NT2/D1 (cell line): ENCODE measurements at regions not wholly inside any gene's neighbourhood (a gene's known extent, or its start where the extent isn't known, plus 50 kb on each side); places are given as distances from the start of the nearest gene placed in this dataset.
"Not testable (repeated sequence)": the region's sequence is repeated elsewhere in the genome, so short reads cannot be mapped to it uniquely, and the experiment has no call there.

Source experiments
- YY1 ChIP-seq: IDR thresholded peaks from 2 replicates; pipeline ENCODE4 v1.6.1; 2011; ENCODE audit not compliant: insufficient read length, insufficient read depth
- ZNF274 ChIP-seq: IDR thresholded peaks from 2 replicates; pipeline ENCODE4 v1.6.1; 2011; ENCODE audit warnings: mild to moderate bottlenecking, low read depth, low read length

DNA sequence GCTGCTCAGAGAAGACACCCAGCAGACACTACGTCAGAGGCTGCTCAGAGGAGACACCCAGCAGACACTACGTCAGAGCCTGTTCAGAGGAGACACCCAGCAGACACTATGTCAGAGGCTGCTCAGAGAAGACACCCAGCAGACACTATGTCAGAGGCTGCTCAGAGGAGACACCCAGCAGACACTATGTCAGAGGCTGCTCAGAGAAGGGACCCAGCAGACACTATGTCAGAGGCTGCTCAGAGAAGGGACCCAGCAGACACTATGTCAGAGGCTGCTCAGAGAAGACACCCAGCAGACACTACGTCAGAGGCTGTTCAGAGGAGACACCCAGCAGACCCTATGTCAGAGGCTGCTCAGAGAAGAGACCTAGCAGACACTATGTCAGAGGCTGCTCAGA, 92.0 kb upstream of the FRG1 start:
- not testable (repeated sequence) for TF ChIP-seq ZNF274, YY1
